ENCODE measurements at regions not wholly inside any gene's neighbourhood (a gene's known extent, or its start where the extent isn't known, plus 50 kb on each side); places are given as distances from the start of the nearest gene placed in this dataset.
"Not testable (repeated sequence)": the region's sequence is repeated elsewhere in the genome, so short reads cannot be mapped to it uniquely, and the experiment has no call there.

GRCh38 chr2:220580113-220580512 is 952.7 kb downstream of the SLC4A3 start:
- Histone ChIP-seq H3K36me3 (ENCODE audit: control insufficient read depth, insufficient read depth, low read length) (no peaks in the 10 kb centered on the region), H3K4me1 (ENCODE audit: control insufficient read depth, insufficient read depth, low read length) (no peaks in the 10 kb centered on the region)

GRCh38 chr2:220583725-220584124 is 956.3 kb downstream of the SLC4A3 start:
- H3K9ac ChIP-seq (ENCODE audit: low read depth, low read length): no peak overlapping the region
- no peaks in the 10 kb centered on the region for H3K4me1 ChIP-seq (ENCODE audit: control insufficient read depth, insufficient read depth, low read length)
- no peaks in the 10 kb centered on the region for H3K36me3 ChIP-seq (ENCODE audit: control insufficient read depth, insufficient read depth, low read length)
- H3K27me3 ChIP-seq (ENCODE audit: control insufficient read depth, insufficient read depth, low read length): no peaks in the 10 kb centered on the region
- no peak overlapping the region for H3K4me3 ChIP-seq (ENCODE audit: low read depth, low read length)
- no peaks in the 10 kb centered on the region for H3K9me3 ChIP-seq (ENCODE audit: control insufficient read depth, insufficient read depth, low read length)

More at GRCh38 chr2:220580113-220580512, 952.7 kb downstream of the SLC4A3 start:
- Histone ChIP-seq H3K27me3 (ENCODE audit: control insufficient read depth, insufficient read depth, low read length) (no peaks in the 10 kb centered on the region), H3K9me3 (ENCODE audit: control insufficient read depth, insufficient read depth, low read length) (no peaks in the 10 kb centered on the region), H3K4me3 (ENCODE audit: low read depth, low read length) (no peak overlapping the region), H3K9ac (ENCODE audit: low read depth, low read length) (no peak overlapping the region)

GRCh38 chr2:220585241-220585640 is 957.8 kb downstream of the SLC4A3 start:
- Histone ChIP-seq H3K9me3 (ENCODE audit: control insufficient read depth, insufficient read depth, low read length) (no peaks in the 10 kb centered on the region), H3K36me3 (ENCODE audit: control insufficient read depth, insufficient read depth, low read length) (no peaks in the 10 kb centered on the region), H3K27me3 (ENCODE audit: control insufficient read depth, insufficient read depth, low read length) (no peaks in the 10 kb centered on the region), H3K4me1 (ENCODE audit: control insufficient read depth, insufficient read depth, low read length) (no peaks in the 10 kb centered on the region), H3K4me3 (ENCODE audit: low read depth, low read length) (no peak overlapping the region), H3K9ac (ENCODE audit: low read depth, low read length) (no peak overlapping the region)

- Histone ChIP-seq H3K4me3 (ENCODE audit: low read depth, low read length) (no peak overlapping the region), H3K27me3 (ENCODE audit: control insufficient read depth, insufficient read depth, low read length) (no peaks in the 10 kb centered on the region), H3K36me3 (ENCODE audit: control insufficient read depth, insufficient read depth, low read length) (no peaks in the 10 kb centered on the region), H3K4me1 (ENCODE audit: control insufficient read depth, insufficient read depth, low read length) (no peaks in the 10 kb centered on the region), H3K9ac (ENCODE audit: low read depth, low read length) (no peak overlapping the region), H3K9me3 (ENCODE audit: control insufficient read depth, insufficient read depth, low read length) (no peaks in the 10 kb centered on the region)
Observed at GRCh38 chr2:220586980-220587530, 959.6 kb downstream of the SLC4A3 start.

- Histone ChIP-seq H3K36me3 (ENCODE audit: control insufficient read depth, insufficient read depth, low read length) (no peaks in the 10 kb centered on the region), H3K4me1 (ENCODE audit: control insufficient read depth, insufficient read depth, low read length) (no peaks in the 10 kb centered on the region), H3K4me3 (ENCODE audit: low read depth, low read length) (no peak overlapping the region), H3K9me3 (ENCODE audit: control insufficient read depth, insufficient read depth, low read length) (no peaks in the 10 kb centered on the region), H3K27me3 (ENCODE audit: control insufficient read depth, insufficient read depth, low read length) (no peaks in the 10 kb centered on the region), H3K9ac (ENCODE audit: low read depth, low read length) (no peak overlapping the region)
Observed at GRCh38 chr2:220588148-220588547, 960.7 kb downstream of the SLC4A3 start.

- H3K27me3 ChIP-seq (ENCODE audit: control insufficient read depth, insufficient read depth, low read length): no peaks in the 10 kb centered on the region
- no peak overlapping the region for H3K4me3 ChIP-seq (ENCODE audit: low read depth, low read length)
- no peaks in the 10 kb centered on the region for H3K36me3 ChIP-seq (ENCODE audit: control insufficient read depth, insufficient read depth, low read length)
- no peaks in the 10 kb centered on the region for H3K4me1 ChIP-seq (ENCODE audit: control insufficient read depth, insufficient read depth, low read length)
- no peaks in the 10 kb centered on the region for H3K9me3 ChIP-seq (ENCODE audit: control insufficient read depth, insufficient read depth, low read length)
- no peak overlapping the region for H3K9ac ChIP-seq (ENCODE audit: low read depth, low read length)
Observed at GRCh38 chr2:220590476-220590875, 963.0 kb downstream of the SLC4A3 start.

GRCh38 chr2:220593526-220593925 is 966.1 kb downstream of the SLC4A3 start:
- H3K27me3 ChIP-seq (ENCODE audit: control insufficient read depth, insufficient read depth, low read length): no peaks in the 10 kb centered on the region
- no peaks in the 10 kb centered on the region for H3K9me3 ChIP-seq (ENCODE audit: control insufficient read depth, insufficient read depth, low read length)
- H3K4me3 ChIP-seq (ENCODE audit: low read depth, low read length): no peak overlapping the region
- no peaks in the 10 kb centered on the region for H3K4me1 ChIP-seq (ENCODE audit: control insufficient read depth, insufficient read depth, low read length)
- no peak overlapping the region for H3K9ac ChIP-seq (ENCODE audit: low read depth, low read length)
- H3K36me3 ChIP-seq (ENCODE audit: control insufficient read depth, insufficient read depth, low read length): no peaks in the 10 kb centered on the region

GRCh38 chr2:220601674-220602073 is 970.4 kb downstream of the EPHA4 start:
- no peaks in the 10 kb centered on the region for H3K9me3 ChIP-seq (ENCODE audit: control insufficient read depth, insufficient read depth, low read length)
- H3K9ac ChIP-seq (ENCODE audit: low read depth, low read length): no peak overlapping the region
- H3K36me3 ChIP-seq (ENCODE audit: control insufficient read depth, insufficient read depth, low read length): no peaks in the 10 kb centered on the region
- no peaks in the 10 kb centered on the region for H3K4me1 ChIP-seq (ENCODE audit: control insufficient read depth, insufficient read depth, low read length)
- no peak overlapping the region for H3K4me3 ChIP-seq (ENCODE audit: low read depth, low read length)
- no peaks in the 10 kb centered on the region for H3K27me3 ChIP-seq (ENCODE audit: control insufficient read depth, insufficient read depth, low read length)

- not testable (repeated sequence) for H3K4me1 ChIP-seq (ENCODE audit: control insufficient read depth, insufficient read depth, low read length); H3K36me3 ChIP-seq (ENCODE audit: control insufficient read depth, insufficient read depth, low read length); H3K9ac ChIP-seq (ENCODE audit: low read depth, low read length); H3K27me3 ChIP-seq (ENCODE audit: control insufficient read depth, insufficient read depth, low read length); H3K9me3 ChIP-seq (ENCODE audit: control insufficient read depth, insufficient read depth, low read length); H3K4me3 ChIP-seq (ENCODE audit: low read depth, low read length)
Observed at GRCh38 chr2:220613004-220613403, 959.1 kb downstream of the EPHA4 start.

GRCh38 chr2:220614064-220614463 is 958.0 kb downstream of the EPHA4 start:
- H3K4me1 ChIP-seq (ENCODE audit: control insufficient read depth, insufficient read depth, low read length): no peaks in the 10 kb centered on the region
- no peaks in the 10 kb centered on the region for H3K36me3 ChIP-seq (ENCODE audit: control insufficient read depth, insufficient read depth, low read length)
- H3K4me3 ChIP-seq (ENCODE audit: low read depth, low read length): no peak overlapping the region
- no peaks in the 10 kb centered on the region for H3K9me3 ChIP-seq (ENCODE audit: control insufficient read depth, insufficient read depth, low read length)
- no peak overlapping the region for H3K9ac ChIP-seq (ENCODE audit: low read depth, low read length)
- H3K27me3 ChIP-seq (ENCODE audit: control insufficient read depth, insufficient read depth, low read length): no peaks in the 10 kb centered on the region

- Histone ChIP-seq H3K4me3 (ENCODE audit: low read depth, low read length) (no peak overlapping the region), H3K9me3 (ENCODE audit: control insufficient read depth, insufficient read depth, low read length) (no peaks in the 10 kb centered on the region)
Observed at GRCh38 chr2:220619525-220620220, 952.4 kb downstream of the EPHA4 start.

GRCh38 chr2:220626603-220627002 is 945.5 kb downstream of the EPHA4 start:
- Histone ChIP-seq H3K36me3 (ENCODE audit: control insufficient read depth, insufficient read depth, low read length) (no peaks in the 10 kb centered on the region), H3K4me3 (ENCODE audit: low read depth, low read length) (no peak overlapping the region), H3K4me1 (ENCODE audit: control insufficient read depth, insufficient read depth, low read length) (no peaks in the 10 kb centered on the region), H3K9ac (ENCODE audit: low read depth, low read length) (no peak overlapping the region), H3K27me3 (ENCODE audit: control insufficient read depth, insufficient read depth, low read length) (no peaks in the 10 kb centered on the region), H3K9me3 (ENCODE audit: control insufficient read depth, insufficient read depth, low read length) (no peaks in the 10 kb centered on the region)

More at GRCh38 chr2:220619525-220620220, 952.4 kb downstream of the EPHA4 start:
- Histone ChIP-seq H3K9ac (ENCODE audit: low read depth, low read length) (no peak overlapping the region), H3K27me3 (ENCODE audit: control insufficient read depth, insufficient read depth, low read length) (no peaks in the 10 kb centered on the region), H3K4me1 (ENCODE audit: control insufficient read depth, insufficient read depth, low read length) (no peaks in the 10 kb centered on the region), H3K36me3 (ENCODE audit: control insufficient read depth, insufficient read depth, low read length) (no peaks in the 10 kb centered on the region)
